ENCODE measurements at regions not wholly inside any gene's neighbourhood (a gene's known extent, or its start where the extent isn't known, plus 50 kb on each side); places are given as distances from the start of the nearest gene placed in this dataset.

- TF ChIP-seq CTCF (IDR thresholded peaks at IDR 0.05), result no peak
- no peak for TF ChIP-seq POLR2A (IDR thresholded peaks at IDR 0.05)
These were observed 166.0 kb downstream of the SPATA31D1 start for GRCh38 chr9:82154573-82154972.

Data from testis (tissue), 2 donors.